Spleen (tissue), 7 donors: ENCODE measurements at regions not wholly inside any gene's neighbourhood (a gene's known extent, or its start where the extent isn't known, plus 50 kb on each side); places are given as distances from the start of the nearest gene placed in this dataset.

Experiments used
- POLR2A ChIP-seq, 3 donors: fragments of 450-650 bp; IDR thresholded peaks; one replicate each; pipeline ENCODE4 v1.5.1; 2017; ENCODE audit warnings: antibody characterized with exemption in 3 of 3, mild to moderate bottlenecking in 1 of 3
- TF ChIP-seq, protein P1 (sequence below), 11 experiments: fragments of 200-600 bp in 7 of 11; fragments of 450-650 bp in 4 of 11; sonication (generic) in 4 of 11; IDR thresholded peaks in 8 of 11; conservative IDR thresholded peaks in 3 of 11; 1 replicate in 7 of 11; 2 replicates in 4 of 11; pipeline versions ENCODE4 v1.4.0 to v1.8.0; 2016 to 2021; ENCODE audit warnings: antibody characterized with exemption in 11 of 11, inconsistent platforms in 4 of 11, mild to moderate bottlenecking in 1 of 11
- donor health status: DM: no; HTN: no; CAD: no; lungs with moderate emphysema.
- donor health status: DM: no; HTN: no; CAD: no.
- donor health status: DM: no; HTN: no; CAD: no.

DNA sequence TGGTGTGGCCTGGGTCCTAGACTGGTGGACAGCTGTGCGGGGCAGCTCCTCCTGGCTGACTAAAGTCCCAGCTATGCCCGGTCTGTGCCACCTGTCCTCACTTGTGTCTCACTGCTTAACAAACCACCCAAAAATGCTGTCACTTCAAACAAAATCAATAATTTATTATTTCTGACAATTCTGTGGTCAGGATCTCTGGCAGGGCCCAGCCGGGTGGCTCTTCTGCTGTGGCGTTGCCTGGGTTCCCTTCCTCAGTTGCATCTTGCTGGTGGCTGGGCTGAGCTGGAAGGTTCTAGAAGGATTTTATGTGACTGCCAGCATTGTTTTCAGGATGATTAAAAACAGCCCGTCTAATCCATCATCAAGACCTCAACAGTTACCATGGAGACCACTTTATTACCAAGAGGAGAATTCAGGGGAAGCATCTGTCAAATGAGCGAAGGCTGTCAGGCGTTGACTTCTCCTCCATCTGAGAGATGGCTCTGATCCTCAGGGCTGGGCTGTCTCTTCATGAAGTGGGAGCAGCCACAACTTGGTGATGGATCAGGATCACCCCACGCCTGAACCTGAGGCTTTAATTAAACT lies 280.6 kb upstream of the SFSWAP start:
- TF ChIP-seq, protein P1, sequence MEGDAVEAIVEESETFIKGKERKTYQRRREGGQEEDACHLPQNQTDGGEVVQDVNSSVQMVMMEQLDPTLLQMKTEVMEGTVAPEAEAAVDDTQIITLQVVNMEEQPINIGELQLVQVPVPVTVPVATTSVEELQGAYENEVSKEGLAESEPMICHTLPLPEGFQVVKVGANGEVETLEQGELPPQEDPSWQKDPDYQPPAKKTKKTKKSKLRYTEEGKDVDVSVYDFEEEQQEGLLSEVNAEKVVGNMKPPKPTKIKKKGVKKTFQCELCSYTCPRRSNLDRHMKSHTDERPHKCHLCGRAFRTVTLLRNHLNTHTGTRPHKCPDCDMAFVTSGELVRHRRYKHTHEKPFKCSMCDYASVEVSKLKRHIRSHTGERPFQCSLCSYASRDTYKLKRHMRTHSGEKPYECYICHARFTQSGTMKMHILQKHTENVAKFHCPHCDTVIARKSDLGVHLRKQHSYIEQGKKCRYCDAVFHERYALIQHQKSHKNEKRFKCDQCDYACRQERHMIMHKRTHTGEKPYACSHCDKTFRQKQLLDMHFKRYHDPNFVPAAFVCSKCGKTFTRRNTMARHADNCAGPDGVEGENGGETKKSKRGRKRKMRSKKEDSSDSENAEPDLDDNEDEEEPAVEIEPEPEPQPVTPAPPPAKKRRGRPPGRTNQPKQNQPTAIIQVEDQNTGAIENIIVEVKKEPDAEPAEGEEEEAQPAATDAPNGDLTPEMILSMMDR (IDR thresholded peaks at IDR 0.05 in 8 of 11, conservative IDR thresholded peaks at IDR 0.05 in 3 of 11) = no peak
- TF ChIP-seq POLR2A (IDR thresholded peaks at IDR 0.05) = no peak
